ENCODE measurements at regions not wholly inside any gene's neighbourhood (a gene's known extent, or its start where the extent isn't known, plus 50 kb on each side); places are given as distances from the start of the nearest gene placed in this dataset.

DNA sequence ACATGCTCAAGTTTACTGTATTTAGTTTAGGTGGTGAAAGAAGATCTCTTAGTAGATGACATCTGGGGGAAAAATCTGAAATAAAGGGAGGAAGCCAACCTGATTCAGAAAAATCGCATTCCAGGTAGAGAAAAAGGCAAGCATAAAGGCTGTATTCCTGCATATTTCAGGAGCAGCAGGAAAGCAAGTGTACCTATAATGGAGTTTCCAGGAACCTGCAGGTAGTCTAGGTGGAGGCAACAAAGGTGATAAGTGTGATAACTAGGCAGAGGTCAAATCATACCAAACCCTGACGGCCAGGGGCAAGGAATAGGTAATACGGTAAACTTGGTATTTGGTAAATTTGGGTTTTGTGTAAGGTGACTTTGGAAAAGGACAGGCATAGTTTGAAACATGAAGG is 132.8 kb upstream of the GOT2 start:
- TF ChIP-seq ZNF184 (CRISPR knock-in tag; IDR thresholded peaks at IDR 0.05) (no peak), NEUROD1 (IDR thresholded peaks at IDR 0.05; ENCODE audit: borderline replicate concordance, low read depth, low read length, partially characterized antibody) (no peak), EP300 (IDR thresholded peaks at IDR 0.05; ENCODE audit: low read length) (no peak), CREB1 (IDR thresholded peaks at IDR 0.05) (no peak), CREB1 (CRISPR knock-in tag; IDR thresholded peaks at IDR 0.05) (no peak), CBX3 (IDR thresholded peaks at IDR 0.05; ENCODE audit: borderline replicate concordance in 1 of 2, low read length in 2 of 2) (no peak), SOX6 (IDR thresholded peaks at IDR 0.05) (no peak), FOS (IDR thresholded peaks at IDR 0.05; ENCODE audit: extremely low read depth, insufficient read length) (no peak), POLR2AphosphoS5 (IDR thresholded peaks at IDR 0.05; ENCODE audit: control insufficient read depth, insufficient read depth, low read depth, low read length) (no peak), ZFX (CRISPR knock-in tag; IDR thresholded peaks at IDR 0.05) (no peak)
- TF ChIP-seq, protein P1, sequence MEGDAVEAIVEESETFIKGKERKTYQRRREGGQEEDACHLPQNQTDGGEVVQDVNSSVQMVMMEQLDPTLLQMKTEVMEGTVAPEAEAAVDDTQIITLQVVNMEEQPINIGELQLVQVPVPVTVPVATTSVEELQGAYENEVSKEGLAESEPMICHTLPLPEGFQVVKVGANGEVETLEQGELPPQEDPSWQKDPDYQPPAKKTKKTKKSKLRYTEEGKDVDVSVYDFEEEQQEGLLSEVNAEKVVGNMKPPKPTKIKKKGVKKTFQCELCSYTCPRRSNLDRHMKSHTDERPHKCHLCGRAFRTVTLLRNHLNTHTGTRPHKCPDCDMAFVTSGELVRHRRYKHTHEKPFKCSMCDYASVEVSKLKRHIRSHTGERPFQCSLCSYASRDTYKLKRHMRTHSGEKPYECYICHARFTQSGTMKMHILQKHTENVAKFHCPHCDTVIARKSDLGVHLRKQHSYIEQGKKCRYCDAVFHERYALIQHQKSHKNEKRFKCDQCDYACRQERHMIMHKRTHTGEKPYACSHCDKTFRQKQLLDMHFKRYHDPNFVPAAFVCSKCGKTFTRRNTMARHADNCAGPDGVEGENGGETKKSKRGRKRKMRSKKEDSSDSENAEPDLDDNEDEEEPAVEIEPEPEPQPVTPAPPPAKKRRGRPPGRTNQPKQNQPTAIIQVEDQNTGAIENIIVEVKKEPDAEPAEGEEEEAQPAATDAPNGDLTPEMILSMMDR (IDR thresholded peaks at IDR 0.05 in 2 of 3, conservative IDR thresholded peaks at IDR 0.05 in 1 of 3; ENCODE audit: insufficient read depth in 2 of 3, low read depth in 1 of 3, low read length in 3 of 3): no peak
